Upper lobe of right lung (tissue), 1 donor: ENCODE measurements at regions not wholly inside any gene's neighbourhood (a gene's known extent, or its start where the extent isn't known, plus 50 kb on each side); places are given as distances from the start of the nearest gene placed in this dataset.

ENCODE experiments used
- ATAC-seq: fragments of 200-7000 bp; cut with Tn5 transposase; one replicate; pipeline ENCODE4 v1.9.1; 2020; ENCODE audit warnings: mild to moderate bottlenecking, moderate library complexity
- DNase-seq: peaks from one replicate; pipeline ENCODE4 v3.0.0-alpha.2; 2020
- H3K27ac ChIP-seq: fragments of 200-600 bp; one replicate; pipeline ENCODE4 v1.8.0; 2022
- H3K27me3 ChIP-seq: fragments of 200-600 bp; one replicate; pipeline ENCODE4 v1.8.0; 2022; ENCODE audit warnings: mild to moderate bottlenecking
- H3K36me3 ChIP-seq: fragments of 200-600 bp; one replicate; pipeline ENCODE4 v1.8.0; 2022
- H3K4me1 ChIP-seq: fragments of 200-600 bp; one replicate; pipeline ENCODE4 v1.8.0; 2022
- H3K4me3 ChIP-seq: fragments of 200-600 bp; one replicate; pipeline ENCODE4 v1.8.0; 2022; ENCODE audit warnings: mild to moderate bottlenecking
- H3K9me3 ChIP-seq: fragments of 200-600 bp; one replicate; pipeline ENCODE4 v1.8.0; 2022
- intact Hi-C: fragments of 100-400 bp; cut with DNase I; formaldehyde crosslinking; loops from one replicate; pipeline ENCODE4 v1.11.0; 2022
- TF ChIP-seq, protein P1 (sequence below): fragments of 200-600 bp; IDR thresholded peaks from one replicate; pipeline ENCODE4 v1.8.0; 2022; ENCODE audit warnings: antibody characterized with exemption
- donor health status: DM: no; HTN: yes; CAD: no; lungs with severe emphysema.

DNA sequence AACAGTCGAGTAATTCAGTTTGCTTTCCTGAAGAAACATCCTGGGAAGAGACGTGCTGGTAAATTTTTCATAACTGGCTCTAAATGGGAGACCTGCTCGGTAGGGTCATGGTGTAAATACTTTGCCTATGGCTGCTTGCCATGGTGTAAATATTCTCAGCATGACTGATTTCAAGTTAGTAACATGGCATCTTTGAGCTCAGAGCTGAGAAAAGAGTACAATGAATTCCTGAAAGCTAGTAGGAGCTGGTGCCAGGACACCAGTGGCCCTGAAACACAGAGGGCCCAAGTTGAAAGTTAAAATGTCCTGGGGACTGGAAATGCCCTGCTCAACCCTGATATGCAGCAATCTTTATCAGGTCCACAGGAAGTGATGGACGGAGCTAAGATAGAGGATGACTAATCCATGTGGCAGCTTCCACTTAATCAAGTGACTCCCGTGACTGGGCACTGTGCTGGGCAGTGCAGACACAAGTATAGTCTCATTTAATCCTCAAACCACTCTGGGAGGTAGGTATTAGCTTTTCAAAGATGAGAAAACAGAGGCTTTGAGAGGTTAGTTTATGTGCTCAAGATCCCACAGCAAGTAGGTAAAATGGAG, 130.1 kb upstream of the ADAMTS18 start:
- no peak for ATAC-seq
- TF ChIP-seq, protein P1, sequence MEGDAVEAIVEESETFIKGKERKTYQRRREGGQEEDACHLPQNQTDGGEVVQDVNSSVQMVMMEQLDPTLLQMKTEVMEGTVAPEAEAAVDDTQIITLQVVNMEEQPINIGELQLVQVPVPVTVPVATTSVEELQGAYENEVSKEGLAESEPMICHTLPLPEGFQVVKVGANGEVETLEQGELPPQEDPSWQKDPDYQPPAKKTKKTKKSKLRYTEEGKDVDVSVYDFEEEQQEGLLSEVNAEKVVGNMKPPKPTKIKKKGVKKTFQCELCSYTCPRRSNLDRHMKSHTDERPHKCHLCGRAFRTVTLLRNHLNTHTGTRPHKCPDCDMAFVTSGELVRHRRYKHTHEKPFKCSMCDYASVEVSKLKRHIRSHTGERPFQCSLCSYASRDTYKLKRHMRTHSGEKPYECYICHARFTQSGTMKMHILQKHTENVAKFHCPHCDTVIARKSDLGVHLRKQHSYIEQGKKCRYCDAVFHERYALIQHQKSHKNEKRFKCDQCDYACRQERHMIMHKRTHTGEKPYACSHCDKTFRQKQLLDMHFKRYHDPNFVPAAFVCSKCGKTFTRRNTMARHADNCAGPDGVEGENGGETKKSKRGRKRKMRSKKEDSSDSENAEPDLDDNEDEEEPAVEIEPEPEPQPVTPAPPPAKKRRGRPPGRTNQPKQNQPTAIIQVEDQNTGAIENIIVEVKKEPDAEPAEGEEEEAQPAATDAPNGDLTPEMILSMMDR: no peak
- intact Hi-C loops: no loop called here

DNA sequence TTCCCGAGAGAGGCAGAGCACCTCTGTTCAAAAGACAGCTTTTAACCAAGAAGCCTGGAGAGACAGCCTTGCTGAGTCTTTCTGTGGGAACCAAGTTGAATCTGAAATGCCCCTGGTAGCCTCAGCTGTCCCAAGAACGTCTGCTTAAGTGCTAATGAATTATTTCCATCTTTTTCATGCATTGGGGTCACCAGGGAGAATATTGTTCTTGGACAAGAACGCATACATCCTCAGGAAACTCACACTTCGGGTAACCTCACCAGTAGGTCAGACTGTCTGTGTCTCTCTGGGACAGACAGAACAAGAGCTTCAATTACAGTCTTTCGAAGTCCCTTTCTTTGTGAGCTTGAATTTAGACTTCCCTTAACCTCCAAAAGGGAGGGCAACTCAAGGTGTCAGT, 134.6 kb upstream of the ADAMTS18 start:
- TF ChIP-seq, protein P1: no peak
- no peaks in the 10 kb centered on the region for H3K36me3 ChIP-seq
- no peaks in the 10 kb centered on the region for H3K27me3 ChIP-seq
- intact Hi-C loops: no loop called here
- DNase-seq (no peak), ATAC-seq (no peak)
- no peak overlapping the region for H3K27ac ChIP-seq
- H3K9me3 ChIP-seq: no peaks in the 10 kb centered on the region
- H3K4me1 ChIP-seq: no peaks in the 10 kb centered on the region
- no peak overlapping the region for H3K4me3 ChIP-seq

More for the DNA sequence above, 130.1 kb upstream of the ADAMTS18 start:
- no peaks in the 10 kb centered on the region for H3K27me3 ChIP-seq
- no peaks in the 10 kb centered on the region for H3K36me3 ChIP-seq
- H3K27ac ChIP-seq: no peak overlapping the region
- H3K4me3 ChIP-seq: no peak overlapping the region
- H3K4me1 ChIP-seq: no peaks in the 10 kb centered on the region
- H3K9me3 ChIP-seq: no peaks in the 10 kb centered on the region
- DNase-seq: no peak

DNA sequence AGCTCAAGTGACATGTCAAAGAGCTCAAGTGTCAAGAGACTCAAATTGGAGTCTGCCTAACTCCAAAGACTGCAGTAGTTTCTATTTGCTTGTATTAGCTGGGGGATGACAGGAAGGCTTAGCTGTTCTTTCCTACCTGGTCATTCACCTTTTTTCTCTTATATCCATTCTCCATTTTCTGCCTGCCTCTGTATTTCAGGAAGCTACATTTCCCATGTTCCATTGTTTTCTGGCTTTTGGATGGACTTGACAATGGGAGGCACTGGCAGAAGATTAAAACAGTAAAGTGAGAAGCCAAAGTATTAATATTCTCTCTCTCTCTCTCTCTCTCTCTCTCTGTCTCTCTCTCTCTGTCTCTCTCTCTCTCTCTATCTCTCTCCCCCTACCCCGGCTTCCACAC, 135.7 kb upstream of the ADAMTS18 start:
- Histone ChIP-seq H3K27me3 (no peaks in the 10 kb centered on the region), H3K36me3 (no peaks in the 10 kb centered on the region), H3K9me3 (no peaks in the 10 kb centered on the region), H3K4me3 (no peak overlapping the region), H3K4me1 (peaks cover 8% of the 10 kb centered on the region), H3K27ac (no peak overlapping the region)
- intact Hi-C loops: no loop called here
- TF ChIP-seq, protein P1: no peak
- ATAC-seq (no peak), DNase-seq (no peak)

DNA sequence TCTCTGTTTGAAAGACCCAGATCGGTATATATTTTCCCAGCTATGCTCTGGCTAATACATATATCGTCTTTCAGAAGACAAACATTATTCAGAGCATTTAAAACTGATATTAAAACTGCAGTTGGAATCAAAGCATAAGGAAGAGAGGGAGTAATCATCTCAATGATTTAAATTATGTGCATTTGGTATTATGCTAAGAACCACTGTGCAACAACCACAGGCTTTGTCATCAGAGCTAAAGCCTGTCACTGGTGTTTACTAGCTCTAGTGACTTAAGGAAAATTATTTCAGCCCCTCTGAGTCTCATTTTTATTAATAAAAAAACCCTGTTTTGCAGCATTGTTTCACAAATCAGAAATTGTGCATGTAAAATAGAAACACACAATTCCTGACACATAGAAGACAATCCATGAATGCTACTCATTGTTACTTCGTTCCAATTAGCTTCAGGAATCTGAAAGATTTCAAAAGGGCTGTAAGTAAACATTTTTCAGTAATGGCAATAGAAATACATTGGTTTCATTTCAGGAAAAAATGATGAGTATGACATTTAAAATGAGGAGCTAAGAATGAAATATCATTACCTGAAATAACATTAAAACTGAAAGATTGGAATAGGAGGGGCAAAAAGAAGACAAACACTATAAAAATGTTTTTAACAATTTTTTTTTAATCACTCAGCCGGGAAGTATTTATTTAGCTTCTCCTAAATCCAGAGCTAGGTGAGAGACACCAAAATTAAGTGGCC, 136.5 kb upstream of the ADAMTS18 start:
- intact Hi-C loops: no loop called here
- TF ChIP-seq, protein P1: no peak
- H3K4me3 ChIP-seq: no peak overlapping the region
- H3K4me1 ChIP-seq: peaks cover 8% of the 10 kb centered on the region
- no peaks in the 10 kb centered on the region for H3K36me3 ChIP-seq
- no peaks in the 10 kb centered on the region for H3K27me3 ChIP-seq
- H3K9me3 ChIP-seq: no peaks in the 10 kb centered on the region
- ATAC-seq: no peak
- H3K27ac ChIP-seq: no peak overlapping the region
- DNase-seq: no peak

DNA sequence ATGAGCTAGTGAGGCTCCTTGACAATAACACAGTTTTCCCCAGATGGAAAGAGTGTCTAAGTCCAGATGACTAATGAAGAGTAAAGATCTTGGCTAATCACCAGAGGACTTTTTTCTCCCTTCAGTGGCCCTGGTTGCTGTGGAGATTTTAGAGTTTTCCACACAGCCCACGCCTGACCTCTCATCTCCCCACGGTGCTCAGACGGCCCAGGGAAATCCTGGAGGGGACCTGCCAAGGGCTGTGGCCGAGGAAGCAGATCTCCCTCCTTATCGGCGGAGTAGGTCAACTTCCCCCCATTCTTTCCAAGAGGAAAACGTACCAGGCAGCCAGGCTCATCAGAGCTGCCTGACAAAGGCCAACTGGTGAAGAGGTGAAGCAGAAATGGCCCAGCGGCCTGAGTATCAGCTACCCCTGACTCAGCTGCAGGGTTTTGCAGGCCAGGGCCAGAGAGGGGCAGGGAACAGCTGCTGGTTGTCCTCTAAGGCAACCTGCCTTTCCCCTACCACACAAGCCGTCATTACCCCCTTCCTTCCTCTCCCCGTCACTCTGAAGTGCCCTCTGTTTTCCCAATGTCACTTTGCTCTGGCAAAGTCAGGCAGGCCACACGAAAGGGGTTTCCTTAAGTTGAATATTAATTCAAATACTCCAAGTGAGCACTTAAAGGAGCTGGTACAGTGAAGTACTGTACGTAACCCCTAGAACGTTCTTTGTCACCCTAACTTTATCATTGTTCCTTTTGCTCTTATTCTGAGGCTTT, 140.2 kb upstream of the ADAMTS18 start:
- intact Hi-C loops: no loop called here
- Histone ChIP-seq H3K36me3 (no peaks in the 10 kb centered on the region), H3K9me3 (no peaks in the 10 kb centered on the region), H3K4me3 (no peak overlapping the region), H3K27me3 (no peaks in the 10 kb centered on the region), H3K27ac (no peak overlapping the region), H3K4me1 (peaks cover 8% of the 10 kb centered on the region)
- TF ChIP-seq, protein P1: no peak
- DNase-seq (no peak), ATAC-seq (peak; percentile 68)
